Endothelial cell of umbilical vein (primary cell): ENCODE measurements at regions not wholly inside any gene's neighbourhood (a gene's known extent, or its start where the extent isn't known, plus 50 kb on each side); places are given as distances from the start of the nearest gene placed in this dataset.

ENCODE experiments used
- CTCF ChIP-seq, 2 donors: IDR thresholded peaks; 1 replicate in 1 of 2; 2 replicates in 1 of 2; pipeline ENCODE4 v1.5.1; 2011; ENCODE audit warnings: low read length in 2 of 2, mild to moderate bottlenecking in 2 of 2, moderate library complexity in 2 of 2, control low read depth in 1 of 2, inconsistent platforms in 1 of 2, low read depth in 1 of 2; ENCODE audit not compliant: insufficient read depth in 1 of 2; ENCODE audit errors: extremely low read depth in 1 of 2
- EZH2 ChIP-seq: IDR thresholded peaks from 2 replicates; pipeline ENCODE4 v1.6.1; 2012; ENCODE audit warnings: borderline replicate concordance, low read depth, mild to moderate bottlenecking, moderate library complexity, low read length, inconsistent platforms; ENCODE audit not compliant: severe bottlenecking
- JUN ChIP-seq: IDR thresholded peaks from 2 replicates; pipeline ENCODE4 v1.6.1; 2011; ENCODE audit warnings: borderline replicate concordance, low read depth; ENCODE audit not compliant: insufficient read length, insufficient read depth
- MAX ChIP-seq: IDR thresholded peaks from 2 replicates; pipeline ENCODE4 v1.6.1; 2011; ENCODE audit not compliant: insufficient read depth, insufficient read length
- MYC ChIP-seq: IDR thresholded peaks from one replicate; pipeline ENCODE4 v1.6.1; 2011; ENCODE audit warnings: mild to moderate bottlenecking, low read depth, low read length
- POLR2A ChIP-seq: IDR thresholded peaks from 2 replicates; pipeline ENCODE4 v1.6.1; 2012; ENCODE audit warnings: low read depth, mild to moderate bottlenecking, control low read depth, low read length
- POLR2AphosphoS5 ChIP-seq: IDR thresholded peaks from 2 replicates; pipeline ENCODE4 v1.6.1; 2012; ENCODE audit warnings: low read depth, mild to moderate bottlenecking, control low read depth, low read length, moderate library complexity; ENCODE audit not compliant: insufficient read depth

- TF ChIP-seq CTCF (IDR thresholded peaks at IDR 0.05; ENCODE audit: extremely low read depth in 1 of 2, insufficient read depth in 1 of 2, low read depth in 1 of 2, low read length in 2 of 2): no peak
- TF ChIP-seq EZH2: no peak
- TF ChIP-seq POLR2AphosphoS5: no peak
- TF ChIP-seq JUN: no peak
- no peak for TF ChIP-seq POLR2A
- TF ChIP-seq MAX: no peak
- no peak for TF ChIP-seq MYC
Measured at GRCh38 chr2:238988752-238989151, 140.9 kb downstream of the TWIST2 start.
